ENCODE measurements at regions not wholly inside any gene's neighbourhood (a gene's known extent, or its start where the extent isn't known, plus 50 kb on each side); places are given as distances from the start of the nearest gene placed in this dataset.

- no peak for TF ChIP-seq POLR2A (IDR thresholded peaks at IDR 0.05)
- no peak for TF ChIP-seq CTCF (IDR thresholded peaks at IDR 0.05)
Observed at GRCh38 chr7:125481323-125481722, 551.7 kb upstream of the POT1 start.

Data from thyroid gland (tissue), 4 donors.